ENCODE measurements at regions not wholly inside any gene's neighbourhood (a gene's known extent, or its start where the extent isn't known, plus 50 kb on each side); places are given as distances from the start of the nearest gene placed in this dataset.

GRCh38 chr13:99729745-99730144, 228.5 kb downstream of the TM9SF2 start:
- no peak for TF ChIP-seq POLR2A (IDR thresholded peaks at IDR 0.05; ENCODE audit: low read depth, low read length)
- no peak for TF ChIP-seq TAF1 (IDR thresholded peaks at IDR 0.05; ENCODE audit: low read depth, low read length)
- TF ChIP-seq POLR2AphosphoS5 (IDR thresholded peaks at IDR 0.05; ENCODE audit: low read depth, low read length) = no peak
- TF ChIP-seq POU2F2 (IDR thresholded peaks at IDR 0.05; ENCODE audit: low read depth, low read length) = no peak
